GM12878 (cell line): ENCODE measurements at regions not wholly inside any gene's neighbourhood (a gene's known extent, or its start where the extent isn't known, plus 50 kb on each side); places are given as distances from the start of the nearest gene placed in this dataset.
"Not testable (repeated sequence)": the region's sequence is repeated elsewhere in the genome, so short reads cannot be mapped to it uniquely, and the experiment has no call there.

ENCODE experiments used
- DPF2 ChIP-seq: fragments of 450-650 bp; IDR thresholded peaks from 2 replicates; pipeline ENCODE4 v1.6.1; 2017; ENCODE audit warnings: mild to moderate bottlenecking
- POLR2A ChIP-seq: IDR thresholded peaks from 2 replicates; pipeline ENCODE4 v1.6.1; 2011; ENCODE audit warnings: low read depth, mild to moderate bottlenecking, low read length
- TBL1XR1 ChIP-seq: IDR thresholded peaks from 2 replicates; pipeline ENCODE4 v1.6.1; 2012; ENCODE audit warnings: low read depth, low read length, improper control_type of control experiment
- TF ChIP-seq, protein P1 (sequence below): fragments of 450-650 bp; IDR thresholded peaks from 2 replicates; pipeline ENCODE4 v1.6.1; 2017; ENCODE audit warnings: antibody characterized with exemption, mild to moderate bottlenecking, moderate library complexity
- TF ChIP-seq, protein P2 (sequence below), 3 experiments: IDR thresholded peaks in 2 of 3; conservative IDR thresholded peaks in 1 of 3; 2 replicates each; pipeline ENCODE4 v1.5.1; 2011; ENCODE audit warnings: low read depth in 3 of 3, low read length in 3 of 3, mild to moderate bottlenecking in 3 of 3, control low read depth in 2 of 3, moderate library complexity in 2 of 3, inconsistent platforms in 1 of 3, mixed read lengths in 1 of 3; ENCODE audit not compliant: control insufficient read depth in 2 of 3, insufficient read depth in 1 of 3; ENCODE audit errors: extremely low read depth in 1 of 3
- TF ChIP-seq, protein P3 (sequence below): IDR thresholded peaks from 2 replicates; pipeline ENCODE4 v1.6.1; 2012; ENCODE audit warnings: low read depth, low read length, improper control_type of control experiment

DNA sequence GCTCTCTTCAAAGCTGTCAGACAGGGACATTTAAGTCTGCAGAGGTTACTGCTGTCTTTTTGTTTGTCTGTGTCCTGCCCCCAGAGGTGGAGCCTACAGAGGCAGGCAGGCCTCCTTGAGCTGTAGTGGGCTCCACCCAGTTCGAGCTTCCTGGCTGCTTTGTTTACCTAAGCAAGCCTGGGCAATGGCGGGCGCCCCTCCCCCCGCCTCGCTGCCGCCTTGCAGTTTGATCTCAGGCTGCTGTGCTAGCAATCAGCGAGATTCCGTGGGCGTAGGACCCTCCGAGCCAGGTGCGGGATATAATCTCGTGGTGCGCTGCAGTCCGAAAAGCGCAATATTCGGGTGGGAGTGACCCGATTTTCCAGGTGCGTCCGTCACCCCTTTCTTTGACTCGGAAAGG lies 116.6 kb downstream of the PRL start:
- TF ChIP-seq, protein P1, sequence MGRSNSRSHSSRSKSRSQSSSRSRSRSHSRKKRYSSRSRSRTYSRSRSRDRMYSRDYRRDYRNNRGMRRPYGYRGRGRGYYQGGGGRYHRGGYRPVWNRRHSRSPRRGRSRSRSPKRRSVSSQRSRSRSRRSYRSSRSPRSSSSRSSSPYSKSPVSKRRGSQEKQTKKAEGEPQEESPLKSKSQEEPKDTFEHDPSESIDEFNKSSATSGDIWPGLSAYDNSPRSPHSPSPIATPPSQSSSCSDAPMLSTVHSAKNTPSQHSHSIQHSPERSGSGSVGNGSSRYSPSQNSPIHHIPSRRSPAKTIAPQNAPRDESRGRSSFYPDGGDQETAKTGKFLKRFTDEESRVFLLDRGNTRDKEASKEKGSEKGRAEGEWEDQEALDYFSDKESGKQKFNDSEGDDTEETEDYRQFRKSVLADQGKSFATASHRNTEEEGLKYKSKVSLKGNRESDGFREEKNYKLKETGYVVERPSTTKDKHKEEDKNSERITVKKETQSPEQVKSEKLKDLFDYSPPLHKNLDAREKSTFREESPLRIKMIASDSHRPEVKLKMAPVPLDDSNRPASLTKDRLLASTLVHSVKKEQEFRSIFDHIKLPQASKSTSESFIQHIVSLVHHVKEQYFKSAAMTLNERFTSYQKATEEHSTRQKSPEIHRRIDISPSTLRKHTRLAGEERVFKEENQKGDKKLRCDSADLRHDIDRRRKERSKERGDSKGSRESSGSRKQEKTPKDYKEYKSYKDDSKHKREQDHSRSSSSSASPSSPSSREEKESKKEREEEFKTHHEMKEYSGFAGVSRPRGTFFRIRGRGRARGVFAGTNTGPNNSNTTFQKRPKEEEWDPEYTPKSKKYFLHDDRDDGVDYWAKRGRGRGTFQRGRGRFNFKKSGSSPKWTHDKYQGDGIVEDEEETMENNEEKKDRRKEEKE = not testable (repeated sequence)
- TF ChIP-seq, protein P2, sequence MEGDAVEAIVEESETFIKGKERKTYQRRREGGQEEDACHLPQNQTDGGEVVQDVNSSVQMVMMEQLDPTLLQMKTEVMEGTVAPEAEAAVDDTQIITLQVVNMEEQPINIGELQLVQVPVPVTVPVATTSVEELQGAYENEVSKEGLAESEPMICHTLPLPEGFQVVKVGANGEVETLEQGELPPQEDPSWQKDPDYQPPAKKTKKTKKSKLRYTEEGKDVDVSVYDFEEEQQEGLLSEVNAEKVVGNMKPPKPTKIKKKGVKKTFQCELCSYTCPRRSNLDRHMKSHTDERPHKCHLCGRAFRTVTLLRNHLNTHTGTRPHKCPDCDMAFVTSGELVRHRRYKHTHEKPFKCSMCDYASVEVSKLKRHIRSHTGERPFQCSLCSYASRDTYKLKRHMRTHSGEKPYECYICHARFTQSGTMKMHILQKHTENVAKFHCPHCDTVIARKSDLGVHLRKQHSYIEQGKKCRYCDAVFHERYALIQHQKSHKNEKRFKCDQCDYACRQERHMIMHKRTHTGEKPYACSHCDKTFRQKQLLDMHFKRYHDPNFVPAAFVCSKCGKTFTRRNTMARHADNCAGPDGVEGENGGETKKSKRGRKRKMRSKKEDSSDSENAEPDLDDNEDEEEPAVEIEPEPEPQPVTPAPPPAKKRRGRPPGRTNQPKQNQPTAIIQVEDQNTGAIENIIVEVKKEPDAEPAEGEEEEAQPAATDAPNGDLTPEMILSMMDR (IDR thresholded peaks at IDR 0.05 in 2 of 3, conservative IDR thresholded peaks at IDR 0.05 in 1 of 3; ENCODE audit: control insufficient read depth in 2 of 3, extremely low read depth in 1 of 3, insufficient read depth in 1 of 3, low read depth in 3 of 3, low read length in 3 of 3) = not testable (repeated sequence)
- TF ChIP-seq TBL1XR1, DPF2, POLR2A: not testable (repeated sequence)
- TF ChIP-seq, protein P3, sequence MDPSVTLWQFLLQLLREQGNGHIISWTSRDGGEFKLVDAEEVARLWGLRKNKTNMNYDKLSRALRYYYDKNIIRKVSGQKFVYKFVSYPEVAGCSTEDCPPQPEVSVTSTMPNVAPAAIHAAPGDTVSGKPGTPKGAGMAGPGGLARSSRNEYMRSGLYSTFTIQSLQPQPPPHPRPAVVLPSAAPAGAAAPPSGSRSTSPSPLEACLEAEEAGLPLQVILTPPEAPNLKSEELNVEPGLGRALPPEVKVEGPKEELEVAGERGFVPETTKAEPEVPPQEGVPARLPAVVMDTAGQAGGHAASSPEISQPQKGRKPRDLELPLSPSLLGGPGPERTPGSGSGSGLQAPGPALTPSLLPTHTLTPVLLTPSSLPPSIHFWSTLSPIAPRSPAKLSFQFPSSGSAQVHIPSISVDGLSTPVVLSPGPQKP = not testable (repeated sequence)
